Fibroblast of peridontal ligament (primary cell): ENCODE measurements at regions not wholly inside any gene's neighbourhood (a gene's known extent, or its start where the extent isn't known, plus 50 kb on each side); places are given as distances from the start of the nearest gene placed in this dataset.
"Not testable (repeated sequence)": the region's sequence is repeated elsewhere in the genome, so short reads cannot be mapped to it uniquely, and the experiment has no call there.

Experiments used
- DNase-seq: peaks from one replicate; pipeline ENCODE4 v3.0.0-alpha.2; 2010; ENCODE audit errors: extremely low read depth

DNA sequence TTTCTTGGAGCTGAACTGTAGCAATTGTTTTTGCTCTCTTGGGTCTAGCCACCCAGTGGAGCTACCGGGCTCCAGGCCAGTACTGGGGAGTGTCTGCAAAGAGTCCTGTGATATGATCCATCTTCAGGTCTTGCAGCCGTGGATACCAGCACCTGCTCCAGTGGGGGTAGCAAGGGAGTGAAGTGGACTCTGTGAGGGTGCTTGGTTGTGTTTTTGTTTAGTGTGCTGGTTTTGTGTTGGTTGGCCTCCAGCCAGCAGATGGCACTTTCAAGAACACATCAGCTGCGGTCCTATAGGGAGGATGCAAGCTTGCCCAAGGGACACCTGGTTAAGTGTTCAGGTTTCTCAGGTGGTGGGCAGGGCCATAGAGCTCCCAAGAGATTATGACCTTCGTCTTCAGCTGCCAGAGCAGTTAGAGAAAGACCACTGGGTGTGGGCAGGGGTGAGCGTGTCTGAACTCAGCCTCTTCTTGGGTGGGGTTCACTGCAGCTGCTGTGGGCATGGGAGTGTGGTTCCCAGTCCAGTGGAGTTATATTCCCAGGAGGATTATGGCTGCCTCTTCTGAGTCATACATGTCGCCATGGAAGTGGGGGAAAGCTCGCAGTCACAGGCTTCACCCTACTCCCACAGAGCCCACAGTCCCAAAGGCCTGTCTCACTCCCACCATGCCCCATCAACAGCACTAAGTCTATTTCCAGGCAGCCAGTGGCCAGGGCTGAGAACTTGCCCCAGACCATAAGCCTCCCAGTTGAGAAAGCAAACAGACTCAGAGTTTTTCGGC is 811.6 kb downstream of the GLUD2 start:
- DNase-seq: no peak

DNA sequence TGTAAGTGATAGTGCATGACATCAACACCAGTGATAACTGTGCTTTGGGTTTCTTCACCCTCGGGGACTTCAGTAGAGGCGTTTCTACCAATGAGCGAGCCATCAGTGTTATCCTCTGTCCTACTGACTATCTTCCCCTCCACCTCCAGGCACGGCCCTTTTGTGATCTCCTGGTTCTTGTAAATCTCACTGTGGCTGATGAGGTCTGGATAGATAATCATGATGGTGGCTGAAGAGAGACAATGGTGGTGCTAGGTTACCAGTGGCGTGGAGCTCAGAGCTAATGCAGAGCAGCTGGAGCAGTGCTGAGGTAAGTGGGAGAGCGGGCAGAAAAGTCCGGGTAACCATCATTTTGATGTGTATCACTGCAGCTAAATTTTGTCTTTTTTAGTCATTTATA is 816.6 kb downstream of the GLUD2 start:
- DNase-seq: no peak

DNA sequence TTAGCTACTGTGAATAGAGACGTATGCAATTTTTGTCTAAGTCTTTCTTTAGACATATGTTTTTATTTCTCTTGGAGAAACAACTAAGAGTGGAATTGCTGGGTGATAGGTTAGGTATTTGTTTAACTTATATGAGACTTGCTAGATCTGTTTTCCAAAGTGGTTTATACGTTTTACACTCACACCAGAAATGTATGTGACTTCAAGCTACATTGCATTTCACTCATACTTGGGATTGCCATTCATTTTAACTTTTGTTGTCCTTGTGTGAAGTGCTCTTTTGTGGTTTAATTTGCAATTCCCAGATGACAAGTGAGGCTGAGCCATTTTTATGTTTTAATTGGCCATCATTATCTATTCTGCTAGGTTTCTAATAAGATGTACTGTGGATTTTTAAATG is 817.2 kb downstream of the GLUD2 start:
- DNase-seq: no peak

DNA sequence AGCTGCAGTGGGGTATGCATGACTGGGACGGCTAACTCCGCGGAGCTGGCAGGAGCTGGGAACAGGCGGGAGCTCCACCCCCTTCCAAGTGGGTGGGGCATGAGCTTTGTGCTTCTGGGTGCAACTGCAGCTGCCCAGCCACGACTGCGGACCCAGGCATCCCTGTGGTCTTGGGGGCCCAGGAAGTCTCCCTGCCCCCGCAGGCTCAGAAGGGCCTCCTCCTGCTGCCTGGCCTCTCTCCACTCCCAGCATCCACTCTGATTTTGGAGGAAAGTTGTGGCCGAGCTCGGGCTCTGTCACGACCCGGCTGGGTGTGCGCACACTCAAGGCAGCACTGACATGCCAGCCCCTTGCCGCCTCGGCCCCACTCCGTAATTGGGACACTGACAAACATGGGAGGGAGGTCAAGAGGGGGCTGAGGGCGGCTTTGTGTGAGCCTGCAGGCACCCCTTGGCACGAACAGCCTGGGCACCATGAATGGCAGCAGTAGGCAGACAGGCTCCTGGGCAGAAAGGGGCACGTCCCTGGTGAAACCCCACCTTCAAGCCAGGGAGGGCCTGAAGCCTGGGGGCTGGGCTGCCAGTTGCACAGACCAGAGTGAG is 822.6 kb downstream of the GLUD2 start:
- no peak for DNase-seq

DNA sequence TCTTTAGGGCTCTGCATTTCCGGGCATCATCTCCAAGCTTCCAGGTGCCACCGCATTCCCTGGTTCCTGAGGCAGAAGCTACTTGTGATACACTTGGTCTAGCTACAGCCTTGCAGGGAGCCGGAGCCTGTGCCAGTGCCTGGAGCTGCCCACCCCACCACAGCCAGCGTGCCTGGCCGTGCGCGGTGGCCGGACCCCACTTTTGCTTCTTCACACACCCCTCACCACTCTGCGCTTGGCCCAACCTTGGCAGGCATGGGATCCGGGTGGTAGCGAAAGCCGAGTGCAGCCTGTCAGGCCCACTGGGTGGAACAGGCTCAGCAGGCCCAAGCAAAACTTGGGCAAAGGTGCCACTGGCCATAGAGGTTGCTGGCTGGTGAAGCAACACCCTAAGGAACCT is 823.7 kb downstream of the GLUD2 start:
- no peak for DNase-seq

DNA sequence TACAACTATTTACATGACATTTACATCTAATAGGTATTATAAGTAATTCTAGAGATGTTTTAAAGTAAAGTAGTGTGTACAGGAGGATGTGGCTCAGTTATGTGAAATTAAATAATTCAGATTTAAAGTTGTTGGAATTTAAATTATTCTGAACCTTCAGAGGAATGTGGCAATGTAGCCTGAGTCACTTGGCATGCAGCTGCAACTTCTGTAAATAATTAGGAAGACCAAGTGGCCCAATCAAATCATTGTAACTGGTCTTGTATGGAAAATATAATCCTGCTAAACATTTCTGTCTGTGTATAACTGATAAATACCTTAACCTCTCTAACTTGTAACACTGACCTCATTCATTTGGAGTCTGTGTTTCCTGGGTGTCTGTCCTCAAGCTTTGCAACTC is 828.9 kb downstream of the GLUD2 start:
- peak; percentile 67 for DNase-seq

DNA sequence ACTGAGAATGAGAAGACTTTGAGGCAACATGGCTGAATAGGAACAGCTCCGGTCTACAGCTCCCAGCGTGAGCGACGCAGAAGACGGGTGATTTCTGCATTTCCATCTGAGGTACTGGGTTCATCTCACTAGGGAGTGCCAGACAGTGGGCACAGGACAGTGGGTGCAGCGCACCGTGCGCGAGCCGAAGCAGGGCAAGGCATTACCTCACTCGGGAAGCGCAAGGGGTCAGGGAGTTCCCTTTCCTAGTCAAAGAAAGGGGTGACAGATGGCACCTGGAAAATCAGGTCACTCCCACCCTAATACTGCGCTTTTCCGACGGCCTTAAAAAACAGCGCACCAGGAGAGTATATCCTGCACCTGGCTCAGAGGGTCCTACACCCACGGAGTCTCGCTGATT is 829.9 kb downstream of the GLUD2 start:
- not testable (repeated sequence) for DNase-seq

DNA sequence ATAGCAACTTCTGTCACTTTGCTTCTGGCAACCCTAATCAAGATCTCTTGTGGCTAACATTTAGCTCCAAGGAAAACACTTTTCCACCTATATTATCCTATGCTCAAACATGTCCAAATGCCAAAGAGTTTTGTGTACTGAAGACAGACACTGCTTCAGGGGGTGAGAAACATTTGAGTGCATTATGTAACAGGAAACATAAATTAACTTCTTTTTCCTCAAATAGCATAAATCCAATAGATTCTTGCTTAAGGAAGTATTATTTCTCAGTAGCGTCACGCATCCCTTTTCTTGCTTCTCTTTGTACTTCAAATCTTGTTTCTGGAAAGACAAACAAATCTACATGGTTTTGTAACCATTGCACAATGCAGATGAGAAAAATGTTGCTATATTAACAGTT is 839.1 kb downstream of the GLUD2 start:
- no peak for DNase-seq

DNA sequence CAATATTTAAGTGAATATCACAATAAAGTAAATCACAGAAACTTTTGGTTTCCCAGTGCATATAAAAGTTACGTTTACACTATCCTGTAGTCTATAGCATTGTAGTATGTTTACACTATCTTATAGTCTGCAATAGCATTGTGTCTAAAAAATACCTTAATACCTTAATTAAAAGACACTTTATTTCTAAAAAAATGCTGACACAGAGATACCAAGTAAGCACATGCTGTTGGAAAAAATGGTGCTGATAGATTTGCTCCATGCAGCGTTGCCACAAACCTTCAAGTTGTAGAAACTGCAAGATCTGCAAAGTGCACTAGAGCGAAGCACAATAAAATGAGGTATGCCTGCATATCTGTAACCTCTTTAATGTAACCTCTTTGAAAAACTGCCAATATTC is 847.3 kb downstream of the GLUD2 start:
- no peak for DNase-seq

DNA sequence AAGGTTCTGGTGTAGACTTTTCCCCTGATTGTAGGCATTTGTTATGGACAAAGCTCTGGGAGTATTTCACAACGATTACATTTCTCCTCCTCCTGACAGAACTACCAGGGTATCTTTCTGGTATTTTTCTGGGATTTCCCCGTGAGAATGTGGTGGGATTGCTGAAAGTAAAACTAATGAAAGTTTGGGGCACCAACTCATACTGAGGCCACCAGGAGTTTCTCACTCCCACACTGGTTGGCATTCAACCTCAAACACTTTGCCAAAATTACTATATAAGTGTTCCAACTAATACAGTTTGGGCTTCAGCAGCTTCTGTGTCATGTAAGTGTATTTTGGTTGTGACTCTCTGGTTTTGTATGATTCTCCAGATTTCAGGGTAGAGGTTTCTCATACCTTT is 855.1 kb downstream of the GLUD2 start:
- no peak for DNase-seq

DNA sequence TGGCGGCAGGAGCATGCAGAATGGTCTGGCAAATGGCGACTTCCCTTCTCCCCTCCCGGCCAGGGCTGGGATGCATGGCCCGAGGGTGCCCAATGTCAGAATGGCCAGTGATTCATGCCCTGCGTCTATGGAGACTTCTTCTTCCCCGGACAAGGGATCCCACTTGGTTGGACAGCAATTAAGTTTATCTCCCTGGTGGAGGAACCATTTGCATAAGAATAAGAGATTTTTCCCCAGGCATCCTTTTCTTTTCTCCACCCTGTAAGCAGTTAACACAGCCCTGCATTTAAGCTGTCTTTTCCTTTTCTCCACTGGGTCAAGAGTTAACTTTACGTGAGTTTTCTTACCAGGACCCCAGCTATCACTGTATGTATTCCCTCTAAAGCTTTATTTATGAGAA is 856.6 kb downstream of the GLUD2 start:
- no peak for DNase-seq

DNA sequence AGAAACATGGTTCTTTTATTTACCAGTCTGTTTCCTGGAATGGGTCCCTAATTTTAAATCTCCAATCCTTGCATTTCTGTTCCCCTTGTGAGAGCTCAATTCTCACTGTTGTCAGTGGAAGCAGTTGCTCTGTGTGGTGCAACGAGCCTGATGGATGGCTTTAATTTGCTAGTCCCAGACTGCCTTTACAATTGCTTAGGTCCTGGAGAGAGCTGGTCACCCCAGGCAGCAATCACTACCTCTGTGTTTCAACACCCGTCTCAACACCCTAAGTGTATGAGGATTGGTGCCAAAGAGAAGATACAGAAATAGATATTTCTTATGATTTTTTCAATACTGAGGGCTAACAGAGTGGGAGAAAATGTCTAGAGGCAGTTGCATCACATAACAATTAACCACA is 873.8 kb downstream of the GLUD2 start:
- DNase-seq: no peak

DNA sequence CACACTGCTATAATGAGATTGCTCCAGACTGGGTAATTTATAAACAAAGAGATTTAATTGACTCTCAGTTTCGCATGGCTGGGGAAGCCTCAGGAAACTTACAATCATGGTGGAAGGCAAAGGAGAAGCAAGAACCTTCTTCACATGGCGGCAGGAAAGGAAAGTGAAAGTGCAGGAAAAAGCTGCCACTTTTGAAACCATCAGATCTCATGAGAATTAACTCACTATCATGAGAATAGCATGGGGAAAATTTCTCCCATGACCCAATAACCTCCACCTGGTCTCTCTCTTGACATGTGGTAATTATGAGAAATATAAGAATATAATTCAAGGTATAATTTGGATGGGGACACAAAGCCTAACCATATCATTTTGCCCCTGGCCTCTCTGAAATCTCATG is 884.2 kb downstream of the GLUD2 start:
- DNase-seq: no peak

DNA sequence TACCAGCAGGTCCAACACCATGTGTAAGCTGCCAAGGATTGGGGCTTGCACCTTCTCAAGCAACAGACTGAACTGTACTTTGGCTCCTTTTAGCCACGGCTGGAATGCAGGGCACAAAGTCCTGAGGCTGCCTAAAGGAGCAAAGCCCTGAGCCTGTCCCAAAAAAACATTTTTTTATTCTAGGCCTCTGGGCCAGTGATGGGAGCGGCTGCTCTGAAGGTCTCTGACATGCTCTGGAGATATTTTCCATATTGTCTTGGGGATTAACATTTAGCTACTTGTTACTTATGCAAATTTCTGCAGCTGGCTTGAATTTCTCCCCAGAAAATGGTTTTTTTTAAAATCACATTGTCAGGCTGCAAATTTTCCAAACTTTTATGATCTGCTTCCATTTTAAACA is 885.3 kb downstream of the GLUD2 start:
- no peak for DNase-seq

DNA sequence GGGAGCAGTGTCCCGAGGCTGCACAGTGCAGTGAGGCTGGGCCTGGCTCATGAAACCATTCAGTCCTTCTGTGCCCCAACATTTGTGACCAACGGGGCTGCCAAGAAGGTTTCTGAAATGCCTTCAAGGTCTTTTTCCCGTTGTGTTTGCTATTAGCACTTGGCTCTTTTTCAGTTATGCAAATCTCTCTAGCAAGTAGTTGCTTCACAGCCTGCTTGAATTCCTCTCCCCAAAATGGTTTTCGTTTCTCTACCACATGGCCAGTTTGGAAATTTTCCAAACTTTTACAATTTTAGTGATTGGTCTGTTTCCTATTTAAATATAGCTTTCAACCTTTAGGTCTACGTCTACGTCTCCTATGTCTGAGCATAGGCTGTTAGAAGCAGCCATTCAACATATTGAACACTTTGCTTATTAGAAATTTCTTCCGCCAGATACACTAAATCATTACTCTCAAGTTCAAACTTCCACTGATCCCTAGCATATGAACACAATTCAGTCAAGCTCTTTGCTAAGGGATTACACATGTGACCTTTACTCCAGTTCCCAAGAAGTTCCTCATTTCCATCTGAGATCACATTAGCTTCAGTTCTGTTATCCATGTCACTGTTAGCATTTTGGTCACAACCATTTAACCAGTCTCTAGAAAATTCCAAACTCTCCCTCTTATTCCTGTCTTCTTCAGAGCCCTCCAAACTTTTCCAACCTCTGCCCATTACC is 901.8 kb downstream of the GLUD2 start:
- no peak for DNase-seq

DNA sequence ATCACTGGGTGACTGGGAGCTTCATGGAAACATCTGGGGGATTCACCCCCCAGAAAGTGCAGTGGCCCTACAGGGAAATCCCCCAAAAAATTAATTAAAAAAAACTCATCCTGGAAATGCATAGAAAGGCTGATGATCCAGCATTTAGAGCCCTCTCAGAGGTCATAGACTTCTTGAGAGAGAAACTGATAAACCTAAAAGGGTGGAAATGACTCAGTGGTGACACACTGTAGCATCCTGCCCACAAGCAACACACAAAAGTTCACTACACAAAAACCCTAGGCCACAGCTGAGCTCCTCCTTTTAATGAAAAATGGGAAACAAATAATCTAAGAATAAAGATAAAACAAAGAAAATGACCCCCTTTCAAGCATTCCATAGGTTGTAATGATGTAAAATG is 911.5 kb downstream of the GLUD2 start:
- no peak for DNase-seq

DNA sequence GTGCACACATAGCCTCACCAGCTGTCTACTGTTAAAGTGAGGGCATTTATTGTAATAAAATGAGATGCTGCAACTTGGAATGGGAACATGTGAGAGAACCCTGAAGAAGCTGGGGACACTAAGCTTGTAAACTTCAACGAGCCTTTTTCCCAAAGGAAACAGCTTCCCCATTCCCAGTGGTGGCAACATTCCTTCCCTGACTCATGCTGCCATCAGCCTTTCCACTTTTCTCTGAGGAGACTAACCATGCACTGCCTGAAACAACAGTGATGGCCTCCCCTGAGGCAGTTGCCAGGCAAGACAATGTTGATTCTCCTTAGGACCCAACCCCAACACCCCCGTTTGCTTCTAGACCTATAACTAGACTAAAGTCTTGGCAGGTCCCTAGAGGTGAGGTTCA is 928.3 kb downstream of the GLUD2 start:
- DNase-seq: no peak

DNA sequence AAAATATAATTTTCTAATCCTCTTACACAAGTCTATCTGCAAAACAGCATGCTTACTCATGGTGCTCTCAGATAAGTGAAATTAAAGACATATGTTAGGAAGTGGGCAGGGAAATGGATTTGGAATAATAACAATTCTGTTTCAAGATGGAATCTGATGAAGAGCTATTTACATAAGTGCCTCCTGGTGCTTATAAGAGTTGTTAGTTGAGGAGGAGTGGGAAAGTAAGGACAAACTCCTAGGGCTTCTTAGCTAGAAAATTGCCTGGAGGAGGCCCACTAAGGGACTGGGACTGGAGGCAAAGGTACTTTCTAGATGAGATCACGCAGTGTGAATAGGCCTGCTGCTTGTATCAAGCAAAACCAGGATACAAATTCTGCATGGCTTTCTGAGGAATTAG is 939.8 kb downstream of the GLUD2 start:
- peak; percentile 73 for DNase-seq

DNA sequence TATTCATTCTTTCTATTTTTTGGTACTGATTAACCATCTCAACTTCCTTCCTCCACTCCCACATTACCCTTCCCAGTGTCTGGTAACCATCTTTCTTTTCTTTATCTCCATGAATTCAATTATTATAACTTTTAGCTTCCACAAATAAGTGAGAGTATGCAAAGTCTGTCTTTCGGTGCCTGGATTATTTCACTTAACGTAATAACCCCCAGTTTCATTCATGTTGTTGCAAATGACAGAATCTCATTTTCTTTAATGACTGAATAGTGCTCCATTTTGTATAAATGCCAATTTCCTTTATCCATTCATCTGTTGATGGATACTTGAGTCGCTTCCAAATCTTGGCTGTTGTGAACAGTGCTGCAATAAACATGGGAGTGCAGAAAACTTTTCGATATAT is 940.4 kb downstream of the GLUD2 start:
- no peak for DNase-seq

DNA sequence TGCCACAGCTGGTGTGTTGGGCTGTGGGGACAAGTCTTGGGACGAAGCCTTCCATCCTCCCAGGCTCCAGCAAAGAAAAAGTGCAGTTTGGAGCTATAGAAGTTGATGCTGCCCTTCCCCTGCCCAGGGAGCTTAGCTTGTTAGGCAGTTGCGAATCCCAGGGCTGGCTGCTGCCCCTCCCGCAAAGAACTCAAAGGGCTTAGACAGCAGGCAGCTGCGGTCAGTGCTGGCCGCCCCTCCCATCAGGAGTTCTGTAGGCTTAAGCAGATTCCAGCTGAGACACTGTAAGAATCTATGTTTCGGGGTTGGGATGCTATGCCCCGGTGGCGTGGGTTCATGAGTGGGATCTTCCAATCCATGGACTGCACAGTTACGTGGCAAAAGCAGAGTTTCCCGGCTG is 956.7 kb downstream of the GLUD2 start:
- no peak for DNase-seq

DNA sequence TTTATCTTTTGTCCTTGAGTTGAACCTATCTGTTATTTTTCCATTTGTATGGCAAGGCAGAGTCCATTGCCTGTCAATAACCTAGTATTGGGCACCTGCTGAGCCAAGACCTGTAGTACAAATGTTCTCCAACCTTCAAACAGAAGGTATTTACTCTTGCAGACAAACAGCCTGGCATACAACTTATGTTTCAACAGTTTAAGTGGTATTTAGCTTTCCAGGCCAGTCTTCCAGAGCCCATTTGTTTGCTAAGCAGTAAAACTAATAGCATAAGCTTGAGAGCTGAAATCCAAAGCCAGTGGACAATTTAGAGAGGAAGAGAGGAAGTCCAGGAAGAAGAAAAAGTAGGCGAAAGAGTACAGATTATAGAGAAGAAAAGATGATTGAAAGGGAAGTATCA is 979.3 kb downstream of the GLUD2 start:
- no peak for DNase-seq

DNA sequence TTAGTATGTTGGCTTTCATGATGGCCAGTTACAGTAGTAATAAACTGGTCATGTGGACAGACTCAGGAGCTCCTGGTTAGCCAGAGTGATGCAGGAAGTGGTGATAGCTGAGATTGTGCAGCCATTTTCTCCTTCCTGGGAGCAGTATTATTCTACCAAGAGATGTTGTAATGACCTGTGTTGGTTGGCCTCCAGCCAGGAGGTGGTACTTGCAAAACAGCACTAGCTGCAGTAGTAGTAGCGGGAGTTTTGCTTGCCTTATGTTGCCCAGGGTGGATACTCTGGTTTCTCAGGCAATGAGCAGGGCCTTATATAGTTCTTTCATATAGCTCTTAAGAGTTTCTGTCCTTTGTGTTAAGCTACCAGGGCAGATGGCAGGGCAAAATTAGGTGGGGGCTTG is 998.8 kb downstream of the GLUD2 start:
- no peak for DNase-seq

DNA sequence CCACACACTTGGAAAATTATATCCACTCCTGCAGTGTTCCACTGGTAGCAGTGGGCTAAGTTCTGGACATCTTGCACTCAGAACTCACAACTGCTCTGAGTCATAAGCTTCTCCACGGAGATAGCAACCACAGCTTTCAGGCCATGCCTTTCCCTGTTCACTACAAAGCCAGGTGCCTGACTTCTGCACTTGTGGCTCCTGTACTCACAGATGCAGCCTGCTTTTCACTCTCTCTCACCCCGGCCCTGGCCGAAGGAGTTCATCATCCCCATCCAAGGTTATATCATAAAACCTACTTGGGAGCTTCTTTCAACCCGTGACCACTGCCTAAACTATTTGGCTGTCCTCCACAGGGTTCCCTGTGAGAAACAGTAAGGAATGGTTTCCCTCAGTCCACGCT is 999.4 kb downstream of the GLUD2 start:
- no peak for DNase-seq
